GM12878 (cell line): ENCODE measurements at regions not wholly inside any gene's neighbourhood (a gene's known extent, or its start where the extent isn't known, plus 50 kb on each side); places are given as distances from the start of the nearest gene placed in this dataset.

Source experiments
- ATAC-seq: fragments of 200-7000 bp; cut with Tn5 transposase; 3 replicates; pipeline ENCODE4 v1.9.1; 2020; ENCODE audit warnings: mild to moderate bottlenecking, moderate library complexity
- BruUV-seq: library from RNA; stranded (reverse); fragments of 400-500 nt; replicated peaks from 2 replicates; lab custom pipeline; 2021; lab: Mats Ljungman, UMichigan
- CTCF ChIA-PET: fragments of 300-600 bp; sonication (Branson Sonifier 250); formaldehyde crosslinking; extraction: SDS; loops from one replicate; lab custom pipeline; 2021; ENCODE audit warnings: inconsistent platforms; lab: Yijun Ruan, JAX
- POLR2A ChIA-PET: fragments of 350-600 bp; formaldehyde crosslinking; extraction: SDS; loops from one replicate; lab custom pipeline; 2021; ENCODE audit warnings: inconsistent platforms; lab: Charles Lee
- RAD21 ChIA-PET: fragments of 300-600 bp; sonication (Branson Sonifier 250); formaldehyde crosslinking; loops from one replicate; lab custom pipeline; 2023; ENCODE audit warnings: antibody characterized with exemption; ENCODE audit not compliant: unreplicated experiment; lab: Charles Lee
- SMC1A ChIA-PET: fragments of 300-600 bp; sonication (Branson Sonifier 250); formaldehyde crosslinking; loops from one replicate; lab custom pipeline; 2023; ENCODE audit not compliant: unreplicated experiment, uncharacterized antibody; lab: Charles Lee
- DNase-seq: peaks from one replicate; pipeline ENCODE4 v3.0.0-alpha.2; 2011; ENCODE audit warnings: low read depth, low spot score
- FAIRE-seq: peaks from 3 replicates; lab custom pipeline; 2011; peaks lifted over from hg19 to GRCh38; lab: Jason Lieb, UNC
- H2AFZ ChIP-seq: 2 replicates; pipeline ENCODE4 v1.6.0; 2011; ENCODE audit warnings: low read depth, low read length, control low read depth; ENCODE audit not compliant: control insufficient read depth
- H3K27ac ChIP-seq: 2 replicates; pipeline ENCODE4 v1.5.1; 2011; ENCODE audit warnings: control low read depth; ENCODE audit not compliant: control insufficient read depth, insufficient read depth
- H3K27me3 ChIP-seq, 2 experiments: replicated peaks in 1 of 2; 2 replicates each; pipeline versions ENCODE4 v1.6.0 to v1.6.1; 2011; ENCODE audit warnings: low read length in 1 of 2; ENCODE audit not compliant: control insufficient read depth in 2 of 2, insufficient read depth in 2 of 2
- H3K36me3 ChIP-seq, 2 experiments: 2 replicates each; pipeline ENCODE4 v1.5.1; 2011; ENCODE audit warnings: low read length in 1 of 2; ENCODE audit not compliant: control insufficient read depth in 2 of 2, insufficient read depth in 2 of 2
- H3K4me1 ChIP-seq: 2 replicates; pipeline ENCODE4 v1.6.1; 2011; ENCODE audit warnings: mild to moderate bottlenecking, low read length, moderate library complexity, mixed read lengths; ENCODE audit not compliant: control insufficient read depth, insufficient read depth
- H3K4me2 ChIP-seq: 2 replicates; pipeline ENCODE4 v1.6.0; 2011; ENCODE audit warnings: control low read depth; ENCODE audit not compliant: control insufficient read depth, insufficient read depth
- H3K4me3 ChIP-seq: fragments of 200-600 bp; sonication (generic); 2 replicates; pipeline ENCODE4 v1.5.1; 2016
- H3K79me2 ChIP-seq: 2 replicates; pipeline ENCODE4 v1.6.0; 2011; ENCODE audit warnings: low read length; ENCODE audit not compliant: control insufficient read depth, insufficient read depth
- H3K9ac ChIP-seq: 2 replicates; pipeline ENCODE4 v1.8.0; 2011; ENCODE audit warnings: low read length, control low read depth, mixed read lengths; ENCODE audit not compliant: control insufficient read depth, insufficient read depth
- H3K9me3 ChIP-seq: replicated peaks from 3 replicates; pipeline ENCODE4 v1.5.1; 2011; ENCODE audit warnings: mild to moderate bottlenecking, low read length; ENCODE audit not compliant: control insufficient read depth, insufficient read depth
- H4K20me1 ChIP-seq: 2 replicates; pipeline ENCODE4 v1.6.0; 2011; ENCODE audit not compliant: control insufficient read depth, insufficient read depth
- RAD21 ChIP-seq: IDR thresholded peaks from 2 replicates; pipeline ENCODE4 v1.6.1; 2011; ENCODE audit warnings: mild to moderate bottlenecking, low read depth, low read length, moderate library complexity; ENCODE audit not compliant: insufficient read depth
- SMC3 ChIP-seq: IDR thresholded peaks from 2 replicates; pipeline ENCODE4 v1.6.1; 2011; ENCODE audit warnings: low read length, improper control_type of control experiment, borderline replicate concordance
- TAF1 ChIP-seq: IDR thresholded peaks from 2 replicates; pipeline ENCODE4 v1.6.1; 2011; ENCODE audit warnings: mild to moderate bottlenecking, low read depth, low read length, borderline replicate concordance
- YY1 ChIP-seq: IDR thresholded peaks from 2 replicates; pipeline ENCODE4 v1.6.1; 2011; ENCODE audit warnings: low read depth, mild to moderate bottlenecking, low read length
- WGBS: methylation state at CpG from one replicate; pipeline ENCODE4 v1.1.6; 2016; ENCODE audit warnings: low lambda C conversion rate; ENCODE audit not compliant: insufficient replicate concordance, insufficient coverage; ENCODE audit errors: missing lambda C conversion rate; 5-methylcytosine and 5-hydroxymethylcytosine counted together
- in situ Hi-C: fragments of 300-500 bp; cut with MboI; formaldehyde crosslinking; loops from 9 replicates; pipeline ENCODE4 v1.14.3; 2018; ENCODE audit warnings: mixed read lengths
- intact Hi-C: fragments of 100-400 bp; cut with micrococcal nuclease; formaldehyde crosslinking; loops from one replicate; pipeline ENCODE4 v1.14.2; 2022; ENCODE audit not compliant: unreplicated experiment
- TF ChIP-seq, protein P1 (sequence below): fragments of 450-650 bp; IDR thresholded peaks from 2 replicates; pipeline ENCODE4 v1.6.1; 2016; ENCODE audit warnings: mild to moderate bottlenecking
- TF ChIP-seq, protein P2 (sequence below): fragments of 450-650 bp; IDR thresholded peaks from 2 replicates; pipeline ENCODE4 v1.6.1; 2018; ENCODE audit warnings: mild to moderate bottlenecking, low read depth, moderate library complexity; ENCODE audit not compliant: partially characterized antibody
- TF ChIP-seq, protein P3 (sequence below): IDR thresholded peaks from 2 replicates; pipeline ENCODE4 v1.6.1; 2011; ENCODE audit warnings: mild to moderate bottlenecking, low read depth, low read length, moderate library complexity; ENCODE audit not compliant: insufficient replicate concordance
- TF ChIP-seq, protein P4 (sequence below), 3 experiments: IDR thresholded peaks in 2 of 3; conservative IDR thresholded peaks in 1 of 3; 2 replicates each; pipeline ENCODE4 v1.5.1; 2011; ENCODE audit warnings: low read depth in 3 of 3, low read length in 3 of 3, mild to moderate bottlenecking in 3 of 3, control low read depth in 2 of 3, moderate library complexity in 2 of 3, inconsistent platforms in 1 of 3, mixed read lengths in 1 of 3; ENCODE audit not compliant: control insufficient read depth in 2 of 3, insufficient read depth in 1 of 3; ENCODE audit errors: extremely low read depth in 1 of 3

DNA sequence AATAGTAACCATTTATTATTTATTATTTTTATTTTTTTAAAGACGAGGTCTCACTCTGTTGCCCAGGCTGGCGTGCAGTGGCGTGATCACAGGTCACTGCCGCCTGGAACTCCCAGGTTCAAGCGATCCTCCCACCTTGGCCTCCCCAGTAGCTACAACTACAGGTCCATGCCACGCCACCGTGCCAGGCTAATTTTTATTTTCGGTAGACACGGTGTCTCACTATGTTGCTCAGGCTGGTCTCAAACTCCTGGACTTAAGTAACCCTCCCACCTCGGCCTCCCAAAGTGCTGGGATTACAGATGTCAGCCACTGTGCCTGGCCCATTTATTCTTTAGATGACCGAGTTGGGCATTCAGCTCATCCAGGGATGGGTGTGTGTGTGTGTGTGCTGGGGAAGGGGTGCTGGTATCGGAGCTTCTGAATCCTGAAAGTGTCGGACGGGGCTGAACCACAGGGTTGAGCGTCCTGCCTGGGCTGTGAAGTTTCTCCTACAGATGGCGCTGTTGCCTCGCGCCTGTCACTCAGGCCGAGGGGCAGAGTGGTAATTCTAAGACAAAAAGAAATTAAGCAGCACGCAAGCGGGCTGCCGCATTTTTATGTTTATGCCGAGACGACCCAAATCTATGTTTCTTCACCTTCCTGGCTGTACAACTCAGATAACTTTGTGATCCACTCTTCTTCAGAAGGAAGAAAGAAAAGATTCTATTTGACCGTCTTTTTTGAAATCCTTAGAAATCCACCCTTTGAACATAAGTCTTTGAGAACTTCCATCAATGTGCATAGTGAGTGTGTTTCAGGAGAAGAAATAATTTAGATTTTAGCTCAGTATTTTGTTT is 252.8 kb downstream of the CDH26 start:
- H3K9ac ChIP-seq = no peak overlapping the region
- peak; percentile 7 for FAIRE-seq
- peak; percentile 77 for ATAC-seq
- 25% methylated on average over 25 of the region's 25 CpGs for WGBS
- CTCF ChIA-PET = interaction anchor here (0.7 to 6.5 kb wide), 23 partner anchors 9 to 1052 kb away, joined by 3 to 55 read pairs (median 3); no protein-coding TSS in a partner anchor
- in situ Hi-C loops (no loop called here), intact Hi-C loops (loop anchor here (5.0 kb wide), 1 partner anchor 1681 kb away; no protein-coding TSS in a partner anchor)
- no peaks in the 10 kb centered on the region for H3K27me3 ChIP-seq
- peak; percentile 85 for TF ChIP-seq RAD21
- TF ChIP-seq, protein P1, sequence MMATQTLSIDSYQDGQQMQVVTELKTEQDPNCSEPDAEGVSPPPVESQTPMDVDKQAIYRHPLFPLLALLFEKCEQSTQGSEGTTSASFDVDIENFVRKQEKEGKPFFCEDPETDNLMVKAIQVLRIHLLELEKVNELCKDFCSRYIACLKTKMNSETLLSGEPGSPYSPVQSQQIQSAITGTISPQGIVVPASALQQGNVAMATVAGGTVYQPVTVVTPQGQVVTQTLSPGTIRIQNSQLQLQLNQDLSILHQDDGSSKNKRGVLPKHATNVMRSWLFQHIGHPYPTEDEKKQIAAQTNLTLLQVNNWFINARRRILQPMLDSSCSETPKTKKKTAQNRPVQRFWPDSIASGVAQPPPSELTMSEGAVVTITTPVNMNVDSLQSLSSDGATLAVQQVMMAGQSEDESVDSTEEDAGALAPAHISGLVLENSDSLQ = peak; percentile 86
- 0 out of 2 replicates have a peak, but pooled peaks have one; percentile 27 for TF ChIP-seq YY1
- TF ChIP-seq, protein P2, sequence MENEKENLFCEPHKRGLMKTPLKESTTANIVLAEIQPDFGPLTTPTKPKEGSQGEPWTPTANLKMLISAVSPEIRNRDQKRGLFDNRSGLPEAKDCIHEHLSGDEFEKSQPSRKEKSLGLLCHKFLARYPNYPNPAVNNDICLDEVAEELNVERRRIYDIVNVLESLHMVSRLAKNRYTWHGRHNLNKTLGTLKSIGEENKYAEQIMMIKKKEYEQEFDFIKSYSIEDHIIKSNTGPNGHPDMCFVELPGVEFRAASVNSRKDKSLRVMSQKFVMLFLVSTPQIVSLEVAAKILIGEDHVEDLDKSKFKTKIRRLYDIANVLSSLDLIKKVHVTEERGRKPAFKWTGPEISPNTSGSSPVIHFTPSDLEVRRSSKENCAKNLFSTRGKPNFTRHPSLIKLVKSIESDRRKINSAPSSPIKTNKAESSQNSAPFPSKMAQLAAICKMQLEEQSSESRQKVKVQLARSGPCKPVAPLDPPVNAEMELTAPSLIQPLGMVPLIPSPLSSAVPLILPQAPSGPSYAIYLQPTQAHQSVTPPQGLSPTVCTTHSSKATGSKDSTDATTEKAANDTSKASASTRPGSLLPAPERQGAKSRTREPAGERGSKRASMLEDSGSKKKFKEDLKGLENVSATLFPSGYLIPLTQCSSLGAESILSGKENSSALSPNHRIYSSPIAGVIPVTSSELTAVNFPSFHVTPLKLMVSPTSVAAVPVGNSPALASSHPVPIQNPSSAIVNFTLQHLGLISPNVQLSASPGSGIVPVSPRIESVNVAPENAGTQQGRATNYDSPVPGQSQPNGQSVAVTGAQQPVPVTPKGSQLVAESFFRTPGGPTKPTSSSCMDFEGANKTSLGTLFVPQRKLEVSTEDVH = no peak
- TF ChIP-seq, protein P3, sequence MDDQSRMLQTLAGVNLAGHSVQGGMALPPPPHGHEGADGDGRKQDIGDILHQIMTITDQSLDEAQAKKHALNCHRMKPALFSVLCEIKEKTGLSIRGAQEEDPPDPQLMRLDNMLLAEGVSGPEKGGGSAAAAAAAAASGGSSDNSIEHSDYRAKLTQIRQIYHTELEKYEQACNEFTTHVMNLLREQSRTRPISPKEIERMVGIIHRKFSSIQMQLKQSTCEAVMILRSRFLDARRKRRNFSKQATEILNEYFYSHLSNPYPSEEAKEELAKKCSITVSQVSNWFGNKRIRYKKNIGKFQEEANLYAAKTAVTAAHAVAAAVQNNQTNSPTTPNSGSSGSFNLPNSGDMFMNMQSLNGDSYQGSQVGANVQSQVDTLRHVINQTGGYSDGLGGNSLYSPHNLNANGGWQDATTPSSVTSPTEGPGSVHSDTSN = peak; percentile 85
- TF ChIP-seq, protein P4, sequence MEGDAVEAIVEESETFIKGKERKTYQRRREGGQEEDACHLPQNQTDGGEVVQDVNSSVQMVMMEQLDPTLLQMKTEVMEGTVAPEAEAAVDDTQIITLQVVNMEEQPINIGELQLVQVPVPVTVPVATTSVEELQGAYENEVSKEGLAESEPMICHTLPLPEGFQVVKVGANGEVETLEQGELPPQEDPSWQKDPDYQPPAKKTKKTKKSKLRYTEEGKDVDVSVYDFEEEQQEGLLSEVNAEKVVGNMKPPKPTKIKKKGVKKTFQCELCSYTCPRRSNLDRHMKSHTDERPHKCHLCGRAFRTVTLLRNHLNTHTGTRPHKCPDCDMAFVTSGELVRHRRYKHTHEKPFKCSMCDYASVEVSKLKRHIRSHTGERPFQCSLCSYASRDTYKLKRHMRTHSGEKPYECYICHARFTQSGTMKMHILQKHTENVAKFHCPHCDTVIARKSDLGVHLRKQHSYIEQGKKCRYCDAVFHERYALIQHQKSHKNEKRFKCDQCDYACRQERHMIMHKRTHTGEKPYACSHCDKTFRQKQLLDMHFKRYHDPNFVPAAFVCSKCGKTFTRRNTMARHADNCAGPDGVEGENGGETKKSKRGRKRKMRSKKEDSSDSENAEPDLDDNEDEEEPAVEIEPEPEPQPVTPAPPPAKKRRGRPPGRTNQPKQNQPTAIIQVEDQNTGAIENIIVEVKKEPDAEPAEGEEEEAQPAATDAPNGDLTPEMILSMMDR (IDR thresholded peaks at IDR 0.05 in 2 of 3, conservative IDR thresholded peaks at IDR 0.05 in 1 of 3; ENCODE audit: control insufficient read depth in 2 of 3, extremely low read depth in 1 of 3, insufficient read depth in 1 of 3, low read depth in 3 of 3, low read length in 3 of 3) = peak; percentile 69 to 77 (median 71)
- no peak for TF ChIP-seq TAF1
- TF ChIP-seq SMC3 = peak; percentile 53; the same call in 1 of the 2 replicates
- no TSS peak for BruUV-seq
- no peaks in the 10 kb centered on the region for H3K36me3 ChIP-seq
- no peaks in the 10 kb centered on the region for H3K79me2 ChIP-seq
- no peak overlapping the region for H3K4me2 ChIP-seq
- H3K4me1 ChIP-seq = no peaks in the 10 kb centered on the region
- SMC1A ChIA-PET = interaction anchor here (0.5 to 2.2 kb wide), 7 partner anchors 10 to 681 kb away, joined by 3 to 15 read pairs (median 3); no protein-coding TSS in a partner anchor
- no peak overlapping the region for H2AFZ ChIP-seq
- no peaks in the 10 kb centered on the region for H3K9me3 ChIP-seq
- RAD21 ChIA-PET = interaction anchor here (0.8 to 1.9 kb wide), 7 partner anchors 11 to 1018 kb away, joined by 3 to 5 read pairs (median 3); no protein-coding TSS in a partner anchor
- no peak overlapping the region for H3K4me3 ChIP-seq
- H4K20me1 ChIP-seq = no peaks in the 10 kb centered on the region
- no peak for DNase-seq
- POLR2A ChIA-PET = no interaction called here
- no peak overlapping the region for H3K27ac ChIP-seq
